Thoracic aorta (tissue), 2 donors: ENCODE measurements at regions not wholly inside any gene's neighbourhood (a gene's known extent, or its start where the extent isn't known, plus 50 kb on each side); places are given as distances from the start of the nearest gene placed in this dataset.

Source experiments
- ATAC-seq: fragments of 150-250 bp; one replicate; pipeline ENCODE4 v1.8.0; 2017; ENCODE audit warnings: low read depth; ENCODE audit not compliant: insufficient number of reproducible peaks, low FRiP score
- DNase-seq: peaks from one replicate; pipeline ENCODE4 v3.0.0-alpha.2; 2020; ENCODE audit warnings: low spot score
- H3K27ac ChIP-seq, 2 donors: fragments of 200-600 bp; sonication (generic); 1 replicate in 1 of 2; 2 replicates in 1 of 2; pipeline ENCODE4 v1.5.1; 2016; ENCODE audit warnings: mild to moderate bottlenecking in 2 of 2, moderate library complexity in 2 of 2
- H3K27me3 ChIP-seq: fragments of 200-600 bp; sonication (generic); replicated peaks from 2 replicates; pipeline ENCODE4 v1.6.0; 2016; ENCODE audit warnings: mild to moderate bottlenecking; ENCODE audit not compliant: insufficient read depth
- H3K36me3 ChIP-seq: fragments of 200-600 bp; sonication (generic); one replicate; pipeline ENCODE4 v1.5.1; 2016
- H3K4me1 ChIP-seq, 2 donors: fragments of 200-600 bp; sonication (generic); 1 replicate in 1 of 2; 2 replicates in 1 of 2; pipeline versions ENCODE4 v1.5.1 to v1.6.0; 2016; ENCODE audit warnings: low read depth in 2 of 2, mild to moderate bottlenecking in 1 of 2; ENCODE audit not compliant: control insufficient read depth in 1 of 2
- H3K4me3 ChIP-seq: fragments of 200-600 bp; sonication (generic); 2 replicates; pipeline ENCODE4 v1.5.1; 2016; ENCODE audit warnings: mild to moderate bottlenecking
- H3K9me3 ChIP-seq: fragments of 200-600 bp; sonication (generic); 2 replicates; pipeline ENCODE4 v1.5.1; 2016
- CTCF ChIP-seq: fragments of 200-600 bp; sonication (generic); IDR thresholded peaks from one replicate; pipeline ENCODE4 v1.5.1; 2019; ENCODE audit warnings: antibody characterized with exemption

- TF ChIP-seq CTCF: no peak
- ATAC-seq: no peak
- no peaks in the 10 kb centered on the region for H3K4me1 ChIP-seq
These were observed 63.3 kb upstream of the TRPC3 start for GRCh38 chr4:122015203-122015602.

GRCh38 chr4:122012735-122013134 lies 60.9 kb upstream of the TRPC3 start:
- Histone ChIP-seq H3K4me3 (no peak overlapping the region), H3K27me3 (no peaks in the 10 kb centered on the region), H3K9me3 (no peaks in the 10 kb centered on the region), H3K4me1 (no peaks in the 10 kb centered on the region), H3K27ac (no peak overlapping the region), H3K36me3 (no peaks in the 10 kb centered on the region)
- no peak for TF ChIP-seq CTCF
- DNase-seq (no peak), ATAC-seq (no peak)

More at GRCh38 chr4:122015203-122015602, 63.3 kb upstream of the TRPC3 start:
- Histone ChIP-seq H3K4me3 (no peak overlapping the region), H3K9me3 (no peaks in the 10 kb centered on the region), H3K27ac (no peak overlapping the region), H3K36me3 (no peaks in the 10 kb centered on the region), H3K27me3 (no peaks in the 10 kb centered on the region)
- DNase-seq: no peak

- no peaks in the 10 kb centered on the region for H3K27me3 ChIP-seq
- DNase-seq: no peak
- H3K4me1 ChIP-seq: peaks cover 0 to 8% of the 10 kb centered on the region in 2 donors
- H3K36me3 ChIP-seq: no peaks in the 10 kb centered on the region
- H3K4me3 ChIP-seq: no peak overlapping the region
- ATAC-seq: no peak
- no peak for TF ChIP-seq CTCF
- no peaks in the 10 kb centered on the region for H3K9me3 ChIP-seq
- H3K27ac ChIP-seq: no peak overlapping the region
These were observed 58.8 kb upstream of the TRPC3 start for GRCh38 chr4:122010610-122011009.

- H3K27ac ChIP-seq: no peak overlapping the region
- no peaks in the 10 kb centered on the region for H3K27me3 ChIP-seq
- no peaks in the 10 kb centered on the region for H3K36me3 ChIP-seq
- no peak overlapping the region for H3K4me3 ChIP-seq
- H3K9me3 ChIP-seq: no peaks in the 10 kb centered on the region
- H3K4me1 ChIP-seq: peaks cover 0 to 14% of the 10 kb centered on the region in 2 donors
- no peak for ATAC-seq
- no peak for TF ChIP-seq CTCF
- DNase-seq: no peak
These were observed 57.7 kb upstream of the TRPC3 start for GRCh38 chr4:122009524-122009923.

- no peak for ATAC-seq
- no peak overlapping the region for H3K27ac ChIP-seq
- no peak overlapping the region for H3K4me3 ChIP-seq
- TF ChIP-seq CTCF: no peak
- DNase-seq: no peak
- H3K4me1 ChIP-seq: peaks cover 0 to 14% of the 10 kb centered on the region in 2 donors
- no peaks in the 10 kb centered on the region for H3K27me3 ChIP-seq
- H3K36me3 ChIP-seq: no peaks in the 10 kb centered on the region
- H3K9me3 ChIP-seq: no peaks in the 10 kb centered on the region
These were observed 55.2 kb upstream of the TRPC3 start for GRCh38 chr4:122007016-122007415.
